ENCODE measurements at regions not wholly inside any gene's neighbourhood (a gene's known extent, or its start where the extent isn't known, plus 50 kb on each side); places are given as distances from the start of the nearest gene placed in this dataset.

DNA sequence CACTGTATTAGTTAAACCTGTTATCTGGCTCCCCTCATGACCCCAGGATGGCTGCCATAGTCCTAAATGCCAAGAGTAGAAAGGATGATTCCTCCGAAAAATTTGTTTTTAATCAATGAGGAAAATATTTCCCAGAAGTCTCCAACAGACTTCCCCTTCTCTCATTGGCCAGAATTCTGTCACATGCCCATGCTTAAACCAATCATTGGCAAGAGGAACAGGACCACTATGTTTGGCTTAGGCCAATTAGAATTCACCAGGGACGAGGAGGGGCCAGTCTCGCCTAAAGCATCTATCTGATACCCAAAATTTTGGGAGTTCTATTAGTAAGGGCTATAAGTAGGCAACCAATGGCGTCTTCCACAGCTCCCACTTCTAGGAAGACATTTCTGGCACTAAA is 71.2 kb upstream of the IL6 start:
- no peak for DNase-seq

DNA sequence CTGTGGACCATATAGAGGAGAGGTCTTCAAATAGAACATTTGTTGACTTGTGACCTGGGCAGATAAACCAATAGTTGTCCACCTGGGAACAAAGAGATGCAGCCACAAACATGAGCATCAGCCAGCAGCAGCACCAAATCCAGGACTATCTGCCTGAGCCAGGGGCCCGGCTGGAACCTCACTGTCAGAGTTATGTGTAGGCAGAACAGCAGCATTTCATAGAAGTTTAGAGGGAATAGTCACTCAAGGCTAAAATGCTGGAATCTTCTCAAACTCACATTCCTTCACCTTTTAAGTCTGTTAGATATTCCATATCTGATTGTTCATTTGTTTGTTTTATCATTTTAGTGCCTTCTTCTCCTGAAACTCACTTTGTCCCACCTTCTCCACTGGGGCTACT is 72.2 kb upstream of the IL6 start:
- no peak for DNase-seq

GRCh38 chr7:22653951-22654350 is 73.0 kb upstream of the IL6 start:
- DNase-seq = no peak

GRCh38 chr7:22651534-22652243 is 75.3 kb upstream of the IL6 start:
- DNase-seq = no peak

DNA sequence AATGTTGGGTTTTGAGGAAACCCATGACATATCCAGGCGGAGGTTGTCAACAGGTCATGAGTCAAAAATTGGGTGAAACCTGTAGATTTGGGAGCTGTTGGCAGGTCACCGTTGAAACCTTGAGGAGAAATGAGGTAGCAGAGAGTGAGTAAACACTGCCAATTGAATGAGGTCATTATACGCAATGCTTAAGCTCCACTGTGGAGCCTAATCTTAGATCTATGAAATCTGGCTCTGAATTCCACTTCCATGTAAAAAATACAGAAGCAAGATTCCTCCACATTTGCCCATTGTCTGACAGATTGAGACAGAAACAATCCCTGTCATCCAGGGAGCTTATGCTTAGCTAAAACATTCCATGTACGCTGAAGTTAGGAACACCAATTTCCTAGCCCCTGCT is 76.0 kb upstream of the IL6 start:
- DNase-seq = no peak

DNA sequence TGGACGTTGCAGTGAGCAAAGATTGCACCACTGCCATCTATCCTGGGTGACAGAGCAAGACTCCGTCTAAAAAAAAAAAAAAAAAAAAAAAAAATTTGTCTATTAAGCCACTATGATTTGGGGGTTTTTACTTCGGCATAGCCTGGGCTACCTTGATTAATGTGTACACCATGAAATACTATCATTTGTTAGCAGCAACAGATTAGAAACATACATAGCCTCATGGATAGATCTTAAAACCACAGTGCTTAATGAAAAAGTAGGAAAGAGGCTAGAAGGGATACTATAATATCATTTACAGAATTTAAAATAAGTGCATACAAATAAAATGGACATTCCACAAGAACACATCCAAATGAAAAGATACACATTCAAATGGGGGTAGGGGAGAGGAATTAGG is 77.3 kb upstream of the IL6 start:
- no peak for DNase-seq

DNA sequence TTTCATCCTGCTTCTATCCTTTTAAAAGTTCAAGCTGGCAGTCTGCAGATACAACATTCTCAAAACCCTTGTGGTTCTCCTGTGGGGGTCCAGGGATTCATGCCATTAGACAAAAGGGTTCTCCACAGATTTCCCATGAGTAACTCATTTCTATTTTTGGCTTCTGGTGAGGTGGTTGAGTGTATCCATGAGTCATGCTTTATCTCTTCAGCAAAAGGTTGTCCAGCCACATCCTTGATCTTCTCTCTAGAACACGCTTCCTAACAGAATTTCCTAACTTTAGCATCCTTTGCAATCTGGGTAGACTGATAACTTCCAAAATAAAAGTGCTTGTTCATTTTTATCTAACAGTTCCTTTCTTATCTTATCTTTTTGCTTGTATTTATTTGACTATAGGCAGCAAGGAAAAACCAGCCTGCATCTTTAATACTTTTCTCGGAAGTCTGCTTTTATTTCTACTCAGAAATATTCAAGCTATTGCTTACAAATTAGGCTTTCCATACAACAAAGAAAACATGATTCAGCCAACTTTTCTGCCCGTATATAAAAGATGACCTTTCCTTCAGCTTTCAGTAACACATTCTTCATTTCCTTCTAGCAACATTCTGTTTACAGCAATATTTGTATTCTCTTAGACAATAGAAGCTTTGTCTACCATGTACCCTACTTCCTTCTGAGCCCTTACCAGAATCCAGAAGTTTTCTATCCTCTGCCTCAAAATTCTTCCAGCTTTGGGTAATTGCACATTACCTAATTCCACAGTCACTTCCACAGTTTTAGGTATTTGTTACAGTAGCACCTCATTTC is 79.3 kb upstream of the IL6 start:
- no peak for DNase-seq

GRCh38 chr7:22645418-22646181 is 81.4 kb upstream of the IL6 start:
- DNase-seq = no peak

- no peak for DNase-seq
Observed at GRCh38 chr7:22642454-22642853, 84.5 kb upstream of the IL6 start.

GRCh38 chr7:22640269-22640668 is 86.7 kb upstream of the IL6 start:
- DNase-seq = no peak

DNA sequence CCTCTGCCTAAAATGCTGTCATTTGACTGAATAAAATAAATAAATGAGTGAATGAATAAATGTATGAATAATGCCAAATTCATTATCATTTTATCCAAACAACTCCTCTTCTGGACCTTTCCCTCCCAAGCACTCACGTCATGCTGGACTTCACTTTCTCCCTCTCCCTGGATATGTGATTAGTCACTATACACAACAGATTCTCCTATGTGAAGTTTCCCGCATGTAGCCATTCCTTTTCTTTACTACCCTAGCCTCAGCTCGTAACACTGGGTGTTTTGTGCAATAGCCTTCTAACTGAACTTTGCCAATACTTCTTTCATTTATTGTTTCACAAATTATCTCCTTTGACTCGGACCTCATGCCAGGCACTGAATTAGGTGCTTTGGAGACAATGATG is 87.6 kb upstream of the IL6 start:
- DNase-seq = no peak

DNA sequence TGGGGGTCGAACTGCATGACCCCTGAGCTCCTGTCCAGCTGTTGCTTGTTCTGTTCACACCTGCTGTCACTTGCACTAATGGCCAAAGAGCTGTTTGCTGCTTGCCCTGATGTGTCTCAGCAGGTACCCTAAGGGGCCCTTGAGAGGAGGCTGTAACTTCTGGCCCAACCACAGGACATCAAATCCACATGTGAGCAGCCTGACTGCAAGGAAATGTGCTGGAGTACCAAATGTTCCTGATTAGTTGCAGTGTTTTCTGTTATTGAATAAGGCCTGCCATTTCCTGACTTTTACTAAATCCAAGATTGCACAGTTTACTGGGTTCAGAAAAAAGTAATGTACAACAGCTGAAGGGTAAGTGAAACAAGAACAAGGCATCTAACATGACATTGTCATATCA is 91.7 kb upstream of the IL6 start:
- DNase-seq = no peak

GRCh38 chr7:22633954-22634474 is 93.0 kb upstream of the IL6 start:
- DNase-seq = no peak

- no peak for DNase-seq
Observed at GRCh38 chr7:22633286-22633953, 93.6 kb upstream of the IL6 start.

GRCh38 chr7:22632674-22633073 is 94.3 kb upstream of the IL6 start:
- DNase-seq = no peak

GRCh38 chr7:22631730-22632129 is 95.3 kb upstream of the IL6 start:
- no peak for DNase-seq

DNA sequence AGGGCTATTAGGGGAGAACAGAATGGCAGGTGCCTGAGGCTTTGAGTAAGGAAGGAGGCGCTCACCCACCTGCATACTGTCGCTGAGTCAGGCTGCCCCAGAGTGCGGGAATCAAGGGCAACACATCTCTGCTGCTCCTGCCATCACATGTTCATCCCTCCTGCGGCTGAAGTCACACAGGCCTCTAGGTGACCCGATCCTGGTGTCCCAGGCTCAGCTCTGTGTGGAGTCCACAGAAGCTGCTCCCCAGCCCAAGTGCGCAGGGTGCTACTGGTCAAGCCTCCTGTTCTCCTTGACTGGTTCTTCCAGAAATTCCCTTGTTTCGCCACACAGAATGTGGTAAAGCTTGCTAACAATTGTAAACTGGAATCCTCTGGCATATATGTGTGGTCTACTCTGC is 96.9 kb upstream of the IL6 start:
- no peak for DNase-seq

- DNase-seq = no peak
Observed at GRCh38 chr7:22629056-22629455, 97.9 kb upstream of the IL6 start.

DNA sequence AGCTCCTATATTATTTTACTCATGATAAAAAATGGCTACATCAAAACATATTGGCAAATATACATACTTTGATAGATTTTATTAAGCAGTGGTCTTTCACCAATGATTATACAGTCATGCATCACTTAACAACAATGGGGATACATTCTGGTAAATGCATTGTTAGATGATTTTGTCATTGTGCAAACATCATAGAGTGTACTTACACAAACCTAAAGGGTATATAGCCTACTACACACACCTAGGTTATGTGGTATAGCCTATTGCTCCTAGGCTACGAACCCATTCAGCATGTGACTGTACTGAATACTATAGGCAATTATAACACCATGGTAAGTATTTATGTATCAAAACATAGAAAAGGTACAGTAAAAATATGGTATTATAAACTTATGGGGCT is 98.9 kb upstream of the IL6 start:
- no peak for DNase-seq

GRCh38 chr7:22627136-22627535 is 99.9 kb upstream of the IL6 start:
- no peak for DNase-seq

GRCh38 chr7:22625251-22625650 is 101.7 kb upstream of the IL6 start:
- no peak for DNase-seq

DNA sequence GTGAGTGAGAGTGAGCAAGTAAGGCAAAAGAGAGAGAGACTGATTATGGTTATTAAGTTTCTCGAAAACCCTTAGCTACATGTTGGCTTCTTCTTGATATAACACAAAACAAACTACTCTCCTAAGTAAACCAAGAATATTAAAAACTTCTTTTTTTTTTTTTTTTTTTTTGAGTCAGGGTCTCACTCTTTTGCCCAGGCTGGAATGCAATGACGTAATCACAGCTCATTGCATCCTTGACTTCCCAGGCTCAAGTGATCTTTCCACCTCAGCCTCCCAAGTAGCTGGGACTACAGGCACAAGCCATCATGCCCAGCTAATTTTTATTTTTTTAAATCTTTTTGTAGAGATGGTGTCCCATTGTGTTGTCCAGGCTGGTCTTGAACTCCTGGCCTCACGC is 102.2 kb upstream of the IL6 start:
- no peak for DNase-seq
